HG02885 (cell line): ENCODE measurements at regions not wholly inside any gene's neighbourhood (a gene's known extent, or its start where the extent isn't known, plus 50 kb on each side); places are given as distances from the start of the nearest gene placed in this dataset.

Experiments used
- ATAC-seq: cut with Tn5 transposase; IDR thresholded peaks from one replicate; pipeline ENCODE4 v1.9.1; 2021; ENCODE audit warnings: mild to moderate bottlenecking; ENCODE audit not compliant: unreplicated experiment, poor library complexity

GRCh38 chr1:50300297-50300696 lies 122.9 kb downstream of the DMRTA2 start:
- no peak for ATAC-seq

DNA sequence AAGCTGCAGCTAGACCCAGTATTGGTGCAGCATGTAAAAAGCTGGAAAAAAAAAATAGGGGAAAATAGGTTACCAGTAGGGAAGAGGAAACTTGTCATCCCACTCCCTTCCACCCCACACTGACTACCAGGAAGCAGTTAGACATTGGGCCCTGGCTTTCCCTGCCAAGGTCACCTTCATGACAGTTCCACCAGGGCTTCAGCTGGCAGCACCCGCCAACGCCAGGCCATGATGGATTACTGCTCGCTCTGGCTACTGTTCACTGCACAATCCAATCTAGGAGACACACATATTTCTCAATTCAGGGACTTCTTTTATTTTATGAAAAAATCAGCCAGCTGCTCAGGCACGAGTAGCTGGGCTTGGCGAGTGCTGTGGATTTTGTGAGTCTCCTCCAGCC lies 127.7 kb downstream of the DMRTA2 start:
- no peak for ATAC-seq

GRCh38 chr1:50292276-50292675 lies 131.0 kb downstream of the DMRTA2 start:
- no peak for ATAC-seq

DNA sequence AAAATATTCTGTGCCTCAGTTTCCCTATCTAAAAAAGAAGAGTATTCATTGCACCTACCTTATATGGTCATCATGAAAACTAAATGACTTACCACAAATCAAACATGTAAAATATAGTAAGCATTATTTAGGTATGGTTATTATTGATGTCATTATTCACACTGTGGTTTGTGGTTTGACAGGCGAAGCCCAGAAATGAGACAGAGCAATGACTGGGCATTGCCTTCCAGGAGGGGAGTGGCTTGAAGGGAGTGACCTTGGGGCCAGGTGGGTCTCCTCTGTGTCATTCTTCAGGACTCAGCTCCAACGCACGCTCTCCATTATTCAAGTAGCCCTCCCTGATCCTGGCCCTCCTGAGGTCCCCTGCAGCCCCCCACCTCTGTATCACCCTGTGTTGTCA lies 133.7 kb downstream of the DMRTA2 start:
- ATAC-seq, result peak; percentile 56

- ATAC-seq, result no peak
Observed at GRCh38 chr1:50285994-50286393, 137.2 kb downstream of the DMRTA2 start.

DNA sequence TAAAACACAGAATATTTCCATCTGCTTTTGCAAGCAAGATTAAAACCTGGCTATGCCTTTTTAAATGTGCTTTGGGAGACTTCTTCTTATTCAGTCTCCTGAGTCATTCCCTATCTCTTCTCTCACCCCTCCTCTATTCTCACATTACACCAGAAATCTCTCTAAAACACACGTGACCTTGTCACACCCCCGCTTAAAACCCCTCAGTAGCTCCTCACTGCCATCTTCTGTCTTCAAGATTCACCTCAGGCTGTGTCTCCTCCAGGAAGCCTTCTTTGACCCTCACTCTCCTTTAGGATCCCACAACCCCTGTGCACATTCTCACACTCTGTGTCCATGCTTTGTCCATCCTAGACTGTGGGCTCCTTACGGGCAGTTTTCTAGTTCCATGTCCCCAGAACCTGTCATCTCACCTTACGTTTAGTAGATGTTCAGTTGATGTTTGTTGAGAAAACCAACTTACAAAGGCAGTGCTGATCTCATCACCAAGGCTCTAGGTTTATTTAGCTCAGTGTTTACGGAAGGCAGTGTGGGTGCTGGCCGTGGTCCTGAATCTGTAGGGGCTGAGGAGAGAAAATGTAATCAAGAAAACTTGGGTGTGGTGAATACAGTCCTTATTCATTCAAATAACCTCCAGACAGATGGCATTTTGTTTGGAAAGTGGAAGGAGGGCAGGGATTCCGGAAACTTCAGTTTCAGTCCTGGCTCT lies 143.5 kb downstream of the DMRTA2 start:
- ATAC-seq, result no peak

GRCh38 chr1:50278961-50279360 lies 144.3 kb downstream of the DMRTA2 start:
- ATAC-seq, result no peak

GRCh38 chr1:50278410-50278809 lies 144.8 kb downstream of the DMRTA2 start:
- ATAC-seq, result no peak

GRCh38 chr1:50275566-50275965 lies 147.7 kb downstream of the DMRTA2 start:
- no peak for ATAC-seq

DNA sequence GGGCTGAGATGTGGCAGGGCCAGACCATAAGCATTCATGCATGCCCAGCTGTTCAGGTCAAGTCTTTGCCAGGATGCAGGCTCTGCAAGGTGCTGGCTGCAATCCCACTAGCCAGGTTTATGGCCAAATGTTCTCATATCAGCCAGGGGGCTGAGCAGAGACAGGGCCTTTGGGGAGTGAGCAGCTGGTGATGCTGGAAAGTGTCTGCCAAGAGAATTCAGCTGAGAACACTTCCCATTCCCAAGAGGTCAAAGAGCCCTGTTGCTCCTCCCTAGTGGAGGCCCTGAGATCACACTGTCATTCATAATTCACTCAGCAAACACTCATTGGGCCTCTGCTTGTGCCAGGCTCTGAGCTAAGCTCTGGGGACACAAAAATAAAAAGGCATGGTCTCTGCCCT lies 150.3 kb downstream of the DMRTA2 start:
- no peak for ATAC-seq

GRCh38 chr1:50271968-50272578 lies 151.2 kb downstream of the DMRTA2 start:
- peak; percentile 69 for ATAC-seq

- no peak for ATAC-seq
Observed at GRCh38 chr1:50271337-50271736, 151.9 kb downstream of the DMRTA2 start.

GRCh38 chr1:50270926-50271325 lies 152.3 kb downstream of the DMRTA2 start:
- no peak for ATAC-seq

DNA sequence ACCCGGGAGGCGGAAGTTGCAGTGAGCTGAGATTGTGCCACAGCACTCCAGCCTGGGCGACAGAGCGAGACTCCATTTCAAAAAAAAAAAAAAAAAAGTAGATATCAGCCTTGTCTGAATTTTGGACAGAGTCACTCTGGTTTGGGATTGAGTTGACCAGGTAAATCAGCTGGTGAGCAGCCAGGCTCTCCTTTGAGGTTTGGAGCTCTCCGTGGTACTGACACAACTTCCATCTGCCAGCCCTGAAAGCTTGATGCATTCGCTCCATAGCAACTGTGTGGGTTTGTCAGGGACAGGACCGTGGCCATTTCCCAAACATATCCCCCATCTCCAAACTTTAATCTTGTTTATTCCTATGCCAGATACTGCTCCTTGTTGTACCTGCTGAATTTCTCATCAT lies 155.2 kb downstream of the DMRTA2 start:
- ATAC-seq, result no peak

DNA sequence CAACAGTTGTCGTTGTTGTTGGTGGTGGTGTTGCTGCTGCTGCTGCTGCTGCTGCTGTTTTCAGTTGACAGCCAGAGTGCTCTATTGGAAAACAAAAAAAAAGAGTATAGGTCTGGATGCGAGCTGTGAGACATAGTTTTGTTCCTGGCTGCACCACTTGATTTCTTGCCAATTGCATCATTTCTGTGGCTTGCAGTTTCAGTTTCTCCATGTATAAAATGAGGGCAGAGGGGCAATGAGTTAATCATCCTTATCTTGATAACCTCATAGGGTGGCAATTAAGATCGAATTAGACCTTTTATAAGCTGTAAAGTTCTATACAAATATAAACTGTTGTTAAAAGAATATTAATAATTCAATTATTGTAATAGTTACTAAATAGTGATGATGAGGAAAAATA lies 156.7 kb downstream of the DMRTA2 start:
- no peak for ATAC-seq

DNA sequence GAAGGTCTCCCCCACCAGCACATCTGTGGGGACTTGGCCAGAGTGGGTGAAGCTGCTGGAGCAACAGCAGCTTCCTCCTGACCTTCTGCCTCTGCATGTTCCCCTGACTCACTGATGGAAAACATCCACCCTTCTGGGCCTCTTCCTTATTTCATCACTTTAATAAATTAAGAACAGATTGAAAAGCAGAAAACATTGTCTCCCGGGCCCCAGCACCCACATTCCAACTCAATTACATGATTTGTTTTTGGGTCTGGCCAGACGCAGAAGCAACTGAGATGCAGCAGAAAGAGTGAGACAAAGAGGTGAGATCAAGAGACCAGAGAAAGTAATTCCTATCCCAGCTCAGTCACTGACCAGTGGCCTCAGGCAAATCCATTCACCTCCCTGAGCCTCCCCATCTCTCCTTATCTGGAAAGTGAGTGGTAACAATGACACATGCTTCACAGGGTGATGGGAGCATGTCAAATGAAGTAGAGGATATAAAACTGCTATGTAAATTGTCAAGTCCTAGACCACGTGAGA lies 157.1 kb downstream of the ELAVL4 start:
- ATAC-seq, result no peak

DNA sequence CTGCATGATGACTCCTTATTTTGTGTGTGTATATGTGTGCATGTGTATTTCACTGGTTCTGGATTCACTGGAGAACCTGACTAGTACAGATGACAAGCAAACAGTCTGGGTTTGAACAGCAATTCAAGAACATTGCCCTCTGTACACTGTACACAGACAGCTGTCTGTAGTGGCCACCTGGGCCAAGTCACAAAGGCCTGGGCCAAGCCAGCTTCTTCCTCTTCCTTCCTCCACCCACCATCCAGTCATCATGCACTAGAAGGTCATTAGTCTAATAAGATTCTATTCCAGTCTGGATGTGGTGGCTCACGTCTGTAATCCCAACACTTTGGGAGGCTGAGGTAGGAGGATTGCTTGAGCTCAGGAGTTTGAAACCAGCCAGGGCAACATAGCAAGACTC lies 155.9 kb downstream of the ELAVL4 start:
- no peak for ATAC-seq

DNA sequence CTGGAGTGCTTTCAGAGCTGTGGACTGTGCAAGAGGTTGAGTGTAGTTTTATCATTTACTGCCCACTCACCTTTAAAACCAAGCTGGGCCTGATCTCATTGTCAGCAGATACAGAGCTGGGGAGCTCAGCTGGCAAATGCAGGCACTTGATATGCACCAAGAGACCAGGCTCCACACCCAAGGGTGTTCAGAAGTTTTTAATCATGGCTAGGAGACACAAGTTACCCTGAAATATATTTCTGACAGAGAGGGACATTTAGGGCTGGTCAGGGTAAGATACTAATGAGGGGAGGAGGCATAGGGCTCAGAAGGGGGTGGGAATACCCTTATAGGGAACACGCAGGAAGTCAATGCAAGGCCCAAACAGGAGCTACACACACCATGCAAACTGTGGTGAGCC lies 153.7 kb downstream of the ELAVL4 start:
- no peak for ATAC-seq

DNA sequence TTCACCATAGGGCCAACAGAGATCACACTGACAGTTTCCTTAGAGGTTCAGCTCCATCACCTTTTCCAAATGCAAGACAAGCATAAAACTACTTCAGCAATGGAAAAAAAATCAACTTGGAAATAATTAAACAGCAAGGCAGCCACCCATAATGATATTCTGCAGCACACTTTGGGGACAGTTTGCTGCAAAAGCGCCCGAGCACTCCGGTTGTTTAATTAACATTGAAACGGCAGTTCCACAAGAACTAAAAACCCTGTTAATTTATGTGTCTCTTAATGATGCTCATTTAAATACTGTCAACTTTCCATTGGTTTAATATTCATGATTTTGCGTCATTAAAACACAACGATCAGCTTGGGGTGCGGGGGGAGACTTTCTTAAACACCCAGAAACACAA lies 153.2 kb downstream of the ELAVL4 start:
- no peak for ATAC-seq

DNA sequence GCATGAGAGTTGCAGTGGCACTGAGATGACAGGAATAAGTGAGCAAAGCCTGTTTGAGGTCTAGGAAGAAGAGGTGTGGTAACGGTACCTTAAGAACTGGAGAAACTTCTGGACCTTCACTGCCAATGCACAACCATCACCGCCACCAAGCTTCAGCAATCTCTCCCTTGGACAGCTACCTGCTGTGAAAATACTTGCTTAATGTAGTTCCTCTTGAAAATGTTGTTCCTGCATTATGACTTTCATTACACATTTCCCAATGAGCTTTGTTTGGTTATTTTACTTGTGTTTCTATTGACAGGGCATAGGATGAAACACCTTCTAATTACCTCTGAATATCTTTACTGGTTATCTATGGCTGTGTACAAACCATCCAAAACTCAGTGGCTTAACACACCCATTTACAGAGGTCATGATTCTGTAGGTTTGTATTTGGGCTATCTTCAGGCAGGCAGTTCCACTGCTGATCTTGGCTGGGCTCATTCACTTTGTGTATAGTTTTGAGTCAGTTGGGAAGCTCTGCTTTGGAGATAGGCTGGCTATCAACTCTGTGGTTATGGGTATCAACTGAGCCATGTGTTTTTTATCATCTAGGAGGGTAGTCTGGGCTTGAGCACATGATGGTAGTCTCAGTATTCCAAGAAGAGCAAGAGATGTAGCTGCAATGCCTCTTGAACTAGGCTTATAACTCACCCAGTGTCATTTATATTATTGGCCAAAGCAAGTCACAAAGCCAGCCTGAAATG lies 149.4 kb downstream of the ELAVL4 start:
- no peak for ATAC-seq

GRCh38 chr1:50257029-50257428 lies 148.3 kb downstream of the ELAVL4 start:
- ATAC-seq, result no peak
